ENCODE measurements at regions not wholly inside any gene's neighbourhood (a gene's known extent, or its start where the extent isn't known, plus 50 kb on each side); places are given as distances from the start of the nearest gene placed in this dataset.
"Not testable (repeated sequence)": the region's sequence is repeated elsewhere in the genome, so short reads cannot be mapped to it uniquely, and the experiment has no call there.

DNA sequence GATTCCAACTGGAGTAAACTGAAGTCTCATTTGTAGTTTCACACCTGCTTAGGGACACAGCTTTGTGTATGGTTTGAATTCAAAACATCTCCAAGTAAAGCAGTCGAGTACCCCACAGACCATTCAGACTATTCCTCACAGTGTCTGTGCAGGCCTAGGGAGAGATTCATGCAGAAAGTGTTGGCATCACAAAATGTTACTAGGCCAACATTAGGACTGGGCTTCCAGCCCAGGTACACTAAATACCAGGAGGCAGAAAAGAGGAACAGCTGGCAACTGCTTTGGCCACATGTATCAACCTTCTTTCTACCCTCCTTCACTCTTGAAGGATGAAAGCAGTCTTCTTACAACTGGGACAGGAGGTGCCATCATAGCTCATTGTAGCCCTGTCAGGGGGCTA, 270.4 kb upstream of the TMEFF2 start:
- DNase-seq, result no peak

DNA sequence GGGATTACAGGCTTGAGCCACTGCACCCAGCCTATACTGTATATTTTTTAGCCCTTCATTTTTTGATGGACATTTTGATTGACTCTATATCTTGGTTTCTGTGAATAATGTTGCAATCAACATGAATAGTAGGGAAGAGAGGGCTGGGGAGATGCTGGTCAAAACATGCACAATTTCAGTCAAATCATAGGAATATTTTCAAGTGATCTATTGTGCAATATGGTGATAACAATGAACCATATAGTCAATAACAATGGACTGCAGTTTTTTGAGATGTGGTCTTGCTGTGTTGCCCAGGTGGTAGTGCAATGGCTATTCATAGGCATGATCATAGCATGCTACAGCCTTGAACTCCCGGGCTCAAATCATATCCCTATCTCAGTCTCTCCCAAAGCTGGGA, 264.7 kb upstream of the TMEFF2 start:
- no peak for DNase-seq

DNA sequence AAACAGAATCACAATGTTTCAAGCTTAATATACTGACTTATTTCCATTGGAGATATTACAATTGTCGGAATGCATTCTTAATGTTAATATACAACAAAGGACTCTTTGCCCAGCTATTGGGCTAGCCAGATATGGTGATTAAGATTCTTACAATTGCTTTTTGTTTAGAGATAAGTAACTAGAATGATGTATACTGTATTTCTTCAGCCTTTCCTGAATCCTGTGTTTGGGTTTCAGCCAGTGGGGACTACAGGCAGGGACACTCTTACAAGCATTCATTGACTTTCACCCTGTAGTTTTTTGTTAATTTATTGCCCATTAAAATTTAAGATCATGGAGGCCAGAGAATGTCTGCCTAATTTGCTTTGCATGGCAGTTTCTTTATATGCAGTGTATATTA, 254.1 kb upstream of the TMEFF2 start:
- DNase-seq, result no peak

DNA sequence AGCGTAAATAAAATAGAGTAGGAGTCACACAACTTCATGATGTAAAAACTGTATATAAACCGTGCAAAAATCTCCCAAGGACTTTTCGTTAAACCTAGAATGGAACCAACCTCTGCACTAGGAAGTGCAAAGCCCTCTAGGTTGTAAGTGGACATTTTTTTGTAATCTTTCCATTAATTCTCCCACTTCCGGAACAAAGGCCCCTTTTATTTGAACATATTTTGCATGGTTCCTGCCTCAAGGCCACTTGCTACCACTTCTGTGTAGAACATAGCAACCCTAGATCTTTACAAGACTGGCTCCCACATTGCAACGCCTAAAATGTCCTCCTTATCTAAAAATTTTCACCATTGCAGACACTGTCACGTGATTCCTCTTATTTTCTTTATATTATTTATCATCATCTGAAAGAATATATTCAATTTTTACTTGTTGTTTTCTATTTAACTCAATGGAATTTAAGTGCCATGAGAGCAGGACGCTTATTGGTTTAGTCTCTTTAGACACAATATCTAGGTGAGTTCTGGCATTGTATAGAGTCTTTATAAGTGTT, 249.6 kb upstream of the TMEFF2 start:
- no peak for DNase-seq

DNA sequence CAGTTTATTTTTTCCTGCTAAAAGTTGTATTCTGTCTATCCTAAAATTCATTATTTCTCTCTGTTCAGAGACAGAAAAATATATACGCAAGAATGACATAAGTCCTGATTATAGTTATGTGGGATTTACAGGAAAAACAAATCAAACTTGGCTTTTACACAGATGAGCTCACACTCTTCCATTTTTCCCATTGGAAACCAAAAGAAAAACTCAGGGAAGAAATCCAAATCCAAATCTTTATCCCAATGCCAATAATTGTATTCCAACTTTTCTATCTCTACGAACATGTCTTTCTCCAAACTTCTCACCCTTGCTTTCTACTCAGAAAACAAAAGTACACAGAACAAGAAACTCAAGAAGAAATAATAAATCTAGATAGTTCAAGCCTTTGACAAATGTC, 249.1 kb upstream of the TMEFF2 start:
- no peak for DNase-seq

DNA sequence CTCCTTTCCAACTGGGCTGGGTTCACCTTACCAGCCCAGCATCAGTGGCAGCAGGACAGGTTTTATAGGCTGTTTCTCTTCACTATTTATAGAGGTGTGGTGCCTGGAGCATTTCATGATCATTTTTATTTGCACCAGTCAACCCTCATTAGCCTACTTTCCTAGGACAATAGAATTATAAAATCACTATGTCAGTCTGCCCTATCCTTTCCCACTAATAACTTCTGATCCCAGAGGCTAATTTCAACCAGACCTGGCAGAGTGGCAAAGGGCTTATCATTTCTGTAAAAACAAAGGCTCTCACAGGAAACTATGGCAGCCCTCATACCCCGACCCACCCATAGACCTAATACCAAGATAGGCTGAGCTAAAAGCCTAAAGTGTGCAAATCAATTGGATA, 243.5 kb upstream of the TMEFF2 start:
- DNase-seq, result no peak

DNA sequence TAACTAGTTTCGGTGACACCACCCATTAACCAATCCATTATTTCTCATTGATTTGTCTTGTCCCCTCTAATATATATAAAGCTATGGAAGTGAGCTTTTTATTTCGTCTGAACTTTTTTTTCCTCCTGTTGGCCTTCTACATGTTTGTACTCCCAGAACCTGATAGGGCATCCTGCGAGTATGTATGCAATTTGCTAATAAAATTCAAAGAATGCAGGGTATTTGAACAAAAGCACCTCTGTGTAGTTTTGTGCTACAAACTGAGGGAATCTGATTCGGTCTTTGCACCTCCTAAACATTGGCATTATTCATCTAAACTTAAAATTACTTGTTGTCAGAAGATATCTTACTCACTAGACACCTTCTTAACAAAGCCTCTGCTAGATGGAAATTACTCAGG, 242.9 kb upstream of the TMEFF2 start:
- DNase-seq, result no peak

DNA sequence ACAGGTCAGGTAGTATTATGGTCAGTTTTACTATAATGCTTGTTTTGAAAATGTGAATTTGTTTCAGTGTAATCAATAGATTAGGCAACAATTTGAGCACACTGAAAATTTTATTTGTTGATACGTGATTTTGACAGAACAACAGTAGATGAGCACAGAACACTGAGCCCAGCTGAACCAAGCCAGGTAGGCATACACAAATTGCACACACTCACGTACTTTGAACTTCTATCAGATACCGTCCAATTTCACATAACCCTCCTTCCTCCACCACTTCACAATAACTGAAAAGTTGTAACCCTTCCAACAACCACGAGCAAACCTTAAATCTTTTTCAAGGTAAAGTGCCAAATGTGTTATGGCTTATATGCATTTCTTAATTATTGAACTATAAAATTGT, 229.5 kb upstream of the TMEFF2 start:
- no peak for DNase-seq

DNA sequence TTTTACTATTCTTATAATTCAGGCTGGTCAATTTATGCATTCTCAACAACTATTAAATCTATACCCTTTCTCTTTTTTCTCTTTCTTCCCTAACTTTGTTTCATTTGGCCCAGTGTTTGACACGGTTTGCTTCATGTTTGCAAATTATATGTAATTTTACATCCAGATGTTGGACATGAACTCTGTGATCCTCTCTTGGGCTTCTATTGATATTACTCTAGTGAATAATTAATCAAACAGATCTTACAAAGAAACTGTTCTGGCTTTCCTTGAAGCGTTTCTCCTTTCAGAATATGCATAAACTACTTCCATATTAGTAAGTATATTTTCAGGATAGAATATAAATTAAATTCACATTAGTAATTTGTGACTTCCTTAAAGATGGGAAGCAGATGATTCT, 225.1 kb upstream of the TMEFF2 start:
- no peak for DNase-seq

DNA sequence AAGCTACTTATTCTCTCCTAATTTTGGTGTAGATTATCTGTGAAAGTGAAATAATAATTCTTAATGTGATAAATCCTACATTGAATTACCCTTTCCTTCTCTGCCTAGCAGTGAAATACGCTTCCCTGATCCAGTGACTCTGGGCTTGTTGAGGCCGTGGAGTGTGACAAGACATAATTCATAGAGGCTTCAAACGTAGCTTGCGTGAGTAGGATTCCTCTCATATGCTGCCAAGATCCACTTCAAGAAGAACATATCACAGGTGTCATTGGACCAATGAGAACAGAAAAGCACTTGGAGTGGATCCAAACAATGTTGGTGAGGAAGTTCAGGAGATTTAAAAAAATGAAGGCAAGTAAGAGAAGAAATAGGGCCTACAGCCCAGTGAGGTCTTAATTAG, 221.3 kb upstream of the TMEFF2 start:
- no peak for DNase-seq

DNA sequence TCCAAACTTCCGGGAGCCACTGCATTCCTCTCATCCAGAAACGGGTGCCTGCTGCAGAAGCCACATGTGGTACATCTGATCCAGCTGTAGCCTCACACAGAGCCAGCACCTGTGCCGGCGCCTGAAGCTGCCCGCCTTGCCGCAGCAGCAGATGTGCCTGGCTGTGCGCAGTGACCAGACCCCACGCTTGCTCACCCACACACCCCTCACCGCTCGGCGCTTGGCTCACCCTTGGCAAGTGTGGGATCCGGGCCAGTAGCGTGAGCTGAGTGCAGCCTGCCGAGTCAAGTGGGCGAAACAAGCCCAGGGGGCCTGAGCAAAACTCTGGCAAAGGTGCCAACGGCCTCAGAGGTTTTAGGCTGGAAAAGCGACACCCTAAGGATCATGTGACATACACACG, 220.1 kb upstream of the TMEFF2 start:
- no peak for DNase-seq

DNA sequence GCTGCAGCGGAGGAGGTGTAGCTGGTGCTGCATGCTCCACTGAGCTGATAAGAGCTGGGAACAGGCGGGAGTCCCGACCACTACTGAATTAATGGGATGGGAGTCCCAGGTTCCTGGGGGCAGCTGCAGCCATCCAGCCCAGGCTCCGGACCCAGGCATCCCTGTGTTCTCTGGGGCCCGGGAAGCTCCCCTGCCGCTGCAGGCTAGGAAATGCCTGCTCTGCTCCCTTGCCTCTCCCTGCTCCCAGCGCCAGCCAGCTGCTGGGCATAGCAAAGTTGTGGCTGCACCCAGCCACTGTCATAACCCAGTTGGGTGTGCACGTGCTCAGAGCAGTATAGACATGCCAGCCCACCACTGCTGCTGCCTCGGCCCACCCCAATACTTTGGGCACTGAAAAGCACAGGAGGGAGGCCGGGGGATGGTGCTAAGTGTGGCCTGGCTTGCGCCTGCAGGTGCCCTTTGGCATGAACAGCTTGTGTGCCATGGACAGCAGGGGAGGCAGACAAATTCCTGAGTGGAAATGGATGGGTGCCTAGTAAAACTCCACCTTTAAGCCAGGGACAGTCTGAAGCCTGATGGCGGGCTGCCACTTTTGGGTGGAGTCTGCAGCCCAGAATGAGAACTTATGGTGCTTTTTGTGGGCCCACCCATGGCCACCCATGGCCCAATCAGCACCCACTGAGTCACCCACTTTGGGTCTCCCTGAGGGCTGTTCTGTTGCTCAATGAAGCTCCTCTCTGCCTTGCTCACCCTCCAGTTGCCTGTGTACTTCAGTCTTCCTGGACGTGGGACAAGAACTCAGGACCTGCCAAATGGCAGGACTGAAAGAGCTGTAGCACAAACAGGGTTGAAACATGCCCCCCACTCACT, 219.3 kb upstream of the TMEFF2 start:
- no peak for DNase-seq

DNA sequence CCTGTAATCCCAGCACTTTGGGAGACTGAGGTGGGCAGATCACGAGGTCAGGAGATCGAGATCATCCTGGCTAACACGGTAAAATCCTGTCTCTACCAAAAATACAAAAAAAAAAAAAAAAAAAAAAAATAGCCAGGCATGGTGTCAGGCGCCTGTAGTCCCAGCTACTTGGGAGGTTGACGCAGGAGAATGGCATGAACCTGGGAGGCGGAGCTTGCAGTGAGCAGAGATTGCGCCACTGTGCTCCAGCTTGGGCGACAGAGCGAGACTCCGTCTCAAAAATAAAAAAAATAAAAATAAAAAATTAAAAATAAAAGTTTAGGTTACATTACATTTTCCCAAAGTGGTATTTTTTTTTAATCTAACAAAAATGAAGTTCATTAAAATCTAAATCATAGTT, 218.1 kb upstream of the TMEFF2 start:
- DNase-seq, result not testable (repeated sequence)

DNA sequence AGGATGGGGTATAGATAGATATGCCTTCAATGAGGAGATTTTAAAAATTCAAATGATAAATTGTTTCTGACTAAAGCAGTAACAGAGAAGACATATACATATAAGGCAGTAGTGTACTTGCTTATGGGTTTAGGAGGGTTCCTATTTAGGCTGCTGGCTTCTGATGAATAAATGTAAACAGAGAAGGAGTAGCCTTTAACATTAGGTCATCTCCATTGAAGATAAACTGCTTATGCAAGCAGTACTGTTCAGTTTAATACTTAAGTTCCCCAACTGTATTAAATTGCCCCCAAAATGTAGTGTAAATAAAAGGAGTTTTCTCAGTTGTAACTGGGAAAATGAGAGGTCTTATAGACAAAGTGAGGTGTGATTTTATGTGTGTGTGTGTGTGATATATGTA, 217.7 kb upstream of the TMEFF2 start:
- DNase-seq, result no peak

DNA sequence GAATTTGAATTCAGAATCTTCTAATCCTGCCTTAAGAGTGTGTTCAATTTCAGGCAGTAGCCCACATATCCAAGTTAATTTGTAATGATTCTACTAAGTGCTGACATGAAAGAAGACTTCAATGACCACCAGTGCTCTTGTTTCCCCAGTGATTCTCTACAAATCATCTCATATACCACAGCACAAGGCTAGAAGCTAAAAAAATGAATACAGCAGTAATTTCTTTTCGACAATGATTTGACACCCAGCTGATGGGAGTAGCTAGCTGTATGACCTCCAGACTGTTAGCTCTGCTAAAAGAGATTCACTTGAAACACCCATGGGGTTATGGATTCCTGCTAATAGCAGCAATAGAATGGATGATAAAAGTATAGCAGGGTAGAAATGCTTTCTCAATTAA, 217.0 kb upstream of the TMEFF2 start:
- no peak for DNase-seq

DNA sequence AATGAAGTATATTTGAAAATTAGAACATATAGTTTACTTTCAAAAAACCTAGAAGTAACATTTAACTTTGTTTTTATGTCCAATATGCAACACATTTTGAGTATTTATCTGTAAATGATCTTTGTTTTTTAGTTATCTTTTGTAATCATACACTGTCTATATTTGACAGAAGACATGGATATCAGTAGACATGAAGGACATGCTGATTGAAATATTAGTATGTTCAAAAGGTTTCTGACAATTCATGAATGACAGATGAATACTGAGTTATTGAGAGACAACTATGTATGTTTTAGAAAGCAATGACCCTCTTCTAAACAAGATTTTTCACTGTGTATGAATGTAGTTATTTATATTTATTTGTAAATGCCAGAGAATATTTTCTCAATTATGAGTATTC, 215.6 kb upstream of the TMEFF2 start:
- no peak for DNase-seq

DNA sequence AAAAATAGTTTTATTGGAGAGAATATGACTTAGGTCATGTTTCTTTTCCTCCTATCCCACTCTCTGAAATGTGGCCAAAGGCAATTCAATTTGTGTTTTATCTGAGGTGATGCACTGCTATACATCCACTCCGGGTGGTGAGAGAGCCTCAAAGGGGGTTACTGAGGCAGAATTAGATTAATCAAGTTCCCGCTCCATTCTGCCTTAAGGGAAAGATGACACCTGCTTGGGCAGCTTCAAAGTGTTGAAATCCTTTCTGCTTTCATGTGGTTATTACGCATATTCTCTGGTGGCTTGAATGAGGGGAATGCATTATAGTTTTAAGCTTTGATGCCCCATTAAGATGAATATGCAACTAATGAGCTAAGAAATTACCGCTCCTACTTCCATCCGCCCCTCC, 213.0 kb upstream of the TMEFF2 start:
- no peak for DNase-seq

DNA sequence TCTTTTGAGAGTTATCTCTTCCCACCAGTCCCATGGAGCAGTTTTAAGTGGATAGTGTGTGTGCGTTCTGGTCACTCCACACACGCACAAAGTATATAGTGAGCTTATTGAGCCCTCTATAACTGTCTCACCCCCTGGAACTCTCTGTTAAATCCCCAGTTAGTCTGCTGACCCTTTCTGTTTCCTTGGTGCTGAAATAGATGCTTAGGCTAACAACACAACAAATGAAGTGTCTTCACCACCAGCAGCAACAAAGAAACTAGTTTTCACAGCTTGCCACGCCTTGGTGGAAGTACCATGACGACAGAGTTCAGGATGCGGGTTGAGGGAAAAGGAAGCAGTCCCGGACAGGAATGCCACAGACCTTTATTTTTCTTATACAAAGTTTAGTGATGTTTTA, 203.5 kb upstream of the TMEFF2 start:
- DNase-seq, result no peak

DNA sequence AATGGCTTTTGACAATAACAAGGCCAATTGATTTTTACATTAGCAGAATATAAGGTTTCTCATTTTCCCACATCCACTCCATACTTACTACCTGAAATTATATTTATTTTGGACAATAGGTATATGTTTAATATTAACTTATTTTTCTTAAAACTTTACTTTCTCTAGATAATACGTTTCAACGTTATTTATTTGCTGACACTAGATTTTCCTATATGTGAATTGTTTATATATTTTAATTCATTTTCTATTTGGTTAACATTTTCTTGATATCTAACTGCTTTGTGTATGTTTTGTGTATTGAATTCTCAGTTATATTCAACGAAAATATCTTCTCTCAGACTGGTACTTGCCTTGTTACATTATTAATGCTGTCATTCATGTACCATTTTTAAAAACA, 199.9 kb upstream of the TMEFF2 start:
- no peak for DNase-seq

DNA sequence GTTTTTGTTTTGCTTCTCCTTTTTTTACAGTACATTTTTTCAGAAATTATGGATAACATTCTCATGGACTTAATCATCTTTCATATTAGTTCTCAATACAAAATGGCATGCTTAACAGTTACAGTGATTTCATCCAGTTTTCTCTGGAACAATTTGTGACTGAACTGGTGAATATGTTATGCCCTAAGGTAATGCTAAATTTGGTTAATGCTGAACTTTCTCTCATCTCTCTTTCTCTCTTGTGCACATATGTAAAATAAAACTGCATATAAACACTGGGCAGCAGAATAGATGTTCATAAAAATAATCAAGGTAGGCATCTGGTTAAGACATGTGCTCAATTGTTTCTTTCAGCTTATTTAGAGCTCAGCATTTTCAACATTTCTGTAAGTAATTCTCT, 196.3 kb upstream of the TMEFF2 start:
- DNase-seq, result no peak

DNA sequence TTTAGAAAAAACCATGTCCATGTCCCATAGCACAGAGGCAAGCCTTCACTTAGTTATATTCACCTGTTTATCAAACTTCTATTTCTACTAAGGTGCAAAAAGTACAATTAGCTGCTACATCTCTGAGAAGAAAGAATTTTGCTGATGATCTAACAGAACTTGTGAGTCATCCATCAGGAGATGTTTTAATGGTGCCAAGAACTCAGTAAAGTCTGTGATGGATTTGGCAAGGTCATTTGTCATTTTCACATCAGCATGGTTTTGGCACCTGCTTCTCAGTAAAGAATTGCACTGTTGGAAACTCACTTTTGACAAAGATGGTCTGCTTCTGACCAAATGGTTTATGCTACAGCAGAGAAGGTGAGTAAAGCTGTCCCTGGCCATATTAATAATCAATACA, 195.7 kb upstream of the TMEFF2 start:
- no peak for DNase-seq

DNA sequence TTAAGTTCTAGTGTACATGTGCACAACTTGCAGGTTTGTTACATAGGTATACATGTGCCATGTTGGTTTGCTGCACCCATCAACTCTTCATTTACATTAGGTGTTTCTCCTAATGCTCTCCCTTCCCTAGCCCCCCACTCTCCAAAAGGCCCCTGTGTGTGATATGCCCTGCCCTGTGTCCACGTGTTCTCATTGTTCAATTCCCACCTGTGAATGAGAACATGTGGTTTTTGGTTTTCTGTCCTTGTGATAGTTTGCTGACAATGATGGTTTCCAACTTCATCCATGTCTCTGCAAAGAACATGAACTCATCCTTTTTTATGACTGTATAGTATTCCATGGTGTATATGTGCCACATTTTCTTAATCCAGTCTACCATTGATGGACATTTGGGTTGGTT, 189.5 kb upstream of the TMEFF2 start:
- DNase-seq, result not testable (repeated sequence)

DNA sequence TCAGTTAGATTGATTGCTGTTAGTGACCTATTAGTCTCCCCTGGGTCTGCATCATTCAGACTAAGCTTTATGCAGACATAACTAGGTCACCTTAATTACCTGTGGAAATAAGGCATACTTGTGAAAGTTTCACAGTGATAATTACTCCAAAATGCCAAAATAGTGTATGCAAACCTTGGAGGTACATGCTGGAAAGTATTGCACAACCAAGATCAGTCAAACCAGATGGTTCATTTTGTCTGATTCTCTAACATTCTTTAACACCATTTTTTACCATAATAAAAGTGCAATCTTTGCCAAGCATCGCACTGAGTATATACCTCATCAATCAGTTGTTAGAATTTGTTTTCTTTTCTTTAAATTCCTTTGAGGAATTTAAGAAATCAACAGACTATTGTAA, 186.3 kb upstream of the TMEFF2 start:
- DNase-seq, result no peak

DNA sequence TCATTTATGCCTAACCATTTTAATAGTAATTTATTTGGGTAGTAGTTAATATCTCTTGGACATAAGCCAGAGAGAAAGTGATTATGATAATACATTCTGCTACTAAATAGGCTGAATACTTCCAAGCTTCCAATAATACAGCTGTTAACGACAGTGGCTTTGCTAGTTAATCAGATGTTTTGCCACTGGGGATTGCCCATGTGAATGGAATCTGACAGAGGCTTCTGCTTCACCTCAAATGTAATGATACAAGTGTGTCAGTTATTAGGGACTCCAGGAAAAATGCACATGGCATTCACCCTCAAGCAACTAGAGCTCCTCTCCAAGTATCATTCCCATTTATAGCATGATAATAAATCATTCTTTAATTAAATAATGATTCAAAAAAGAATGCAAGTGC, 185.0 kb upstream of the TMEFF2 start:
- DNase-seq, result no peak

DNA sequence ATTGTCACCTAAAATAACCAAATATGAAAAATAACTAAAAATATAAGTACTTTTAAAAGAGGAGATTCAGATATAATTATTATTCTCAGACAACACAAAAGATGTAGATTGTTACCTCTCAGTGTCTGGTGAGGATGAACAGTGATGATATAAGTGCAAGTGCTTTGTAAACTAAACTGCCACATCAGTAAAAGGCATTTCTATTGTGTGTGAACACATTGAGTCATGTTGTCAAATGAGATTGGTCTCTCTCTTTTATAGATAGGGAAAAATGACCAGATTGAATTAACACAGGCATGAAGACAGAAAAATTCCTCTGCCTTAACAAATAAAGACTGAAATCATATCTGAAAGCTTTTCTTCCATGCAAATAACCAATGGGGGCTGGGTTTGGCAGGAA, 182.4 kb upstream of the TMEFF2 start:
- DNase-seq, result no peak
